NOMO-1 treated with dmso at 0.1 percent for 144 hours (cell line): ENCODE measurements at regions not wholly inside any gene's neighbourhood (a gene's known extent, or its start where the extent isn't known, plus 50 kb on each side); places are given as distances from the start of the nearest gene placed in this dataset.
"Not testable (repeated sequence)": the region's sequence is repeated elsewhere in the genome, so short reads cannot be mapped to it uniquely, and the experiment has no call there.

Source experiments
- DNase-seq: peaks from one replicate; lab custom pipeline; 2025; ENCODE audit not compliant: unreplicated experiment; lab: John Stamatoyannopoulos, UW

- DNase-seq = not testable (repeated sequence)
Measured at GRCh38 chr1:55296247-55296646, 81.1 kb upstream of the USP24 start.

GRCh38 chr1:55289614-55290013 is 74.5 kb upstream of the USP24 start:
- no peak for DNase-seq

- DNase-seq = no peak
Measured at GRCh38 chr1:55289042-55289441, 73.9 kb upstream of the USP24 start.

- DNase-seq = no peak
Measured at GRCh38 chr1:55288245-55288644, 73.1 kb upstream of the USP24 start.

- DNase-seq = no peak
Measured at GRCh38 chr1:55287723-55288122, 72.6 kb upstream of the USP24 start.

GRCh38 chr1:55286856-55287602 is 71.9 kb upstream of the USP24 start:
- DNase-seq = no peak

GRCh38 chr1:55285834-55286233 is 70.7 kb upstream of the USP24 start:
- no peak for DNase-seq

GRCh38 chr1:55284856-55285255 is 69.7 kb upstream of the USP24 start:
- no peak for DNase-seq

GRCh38 chr1:55282058-55282457 is 66.9 kb upstream of the USP24 start:
- DNase-seq = no peak

GRCh38 chr1:55280731-55281130 is 65.6 kb upstream of the USP24 start:
- DNase-seq = no peak

GRCh38 chr1:55279627-55280026 is 64.5 kb upstream of the USP24 start:
- DNase-seq = no peak

GRCh38 chr1:55278378-55278777 is 63.2 kb upstream of the USP24 start:
- DNase-seq = no peak

- peak; percentile 43 for DNase-seq
Measured at GRCh38 chr1:55277377-55278130, 62.4 kb upstream of the USP24 start.

- DNase-seq = no peak
Measured at GRCh38 chr1:55276671-55277376, 61.7 kb upstream of the USP24 start.

- DNase-seq = no peak
Measured at GRCh38 chr1:55275941-55276341, 60.8 kb upstream of the USP24 start.

GRCh38 chr1:55275151-55275748 is 60.1 kb upstream of the USP24 start:
- no peak for DNase-seq

- DNase-seq = no peak
Measured at GRCh38 chr1:55272994-55273393, 57.8 kb upstream of the USP24 start.
